Immature natural killer cell (primary cell): ENCODE measurements at regions not wholly inside any gene's neighbourhood (a gene's known extent, or its start where the extent isn't known, plus 50 kb on each side); places are given as distances from the start of the nearest gene placed in this dataset.

Source experiments
- DNase-seq, 3 donors: peaks; one replicate each; pipeline ENCODE4 v3.0.0; 2022; ENCODE audit warnings: mixed read lengths in 1 of 3
- H3K27ac Mint-ChIP-seq, 6 donors: one replicate each; pipeline ENCODE4 v1.8.0; 2020; ENCODE audit warnings: mixed read lengths in 6 of 6, mild to moderate bottlenecking in 5 of 6, inconsistent platforms in 4 of 6, moderate library complexity in 3 of 6
- H3K27me3 Mint-ChIP-seq, 3 donors: one replicate each; pipeline ENCODE4 v1.8.0; 2020 to 2021; ENCODE audit warnings: low read depth in 3 of 3, mild to moderate bottlenecking in 3 of 3, mixed read lengths in 3 of 3, moderate library complexity in 3 of 3, inconsistent platforms in 1 of 3
- H3K36me3 Mint-ChIP-seq, 3 donors: one replicate each; pipeline ENCODE4 v1.8.0; 2020; ENCODE audit warnings: mixed read lengths in 3 of 3, inconsistent platforms in 2 of 3, mild to moderate bottlenecking in 2 of 3
- H3K4me1 Mint-ChIP-seq, 2 donors: one replicate each; pipeline ENCODE4 v1.8.0; 2020; ENCODE audit warnings: inconsistent platforms in 2 of 2, mild to moderate bottlenecking in 2 of 2, mixed read lengths in 2 of 2, moderate library complexity in 1 of 2
- H3K4me3 Mint-ChIP-seq, 5 donors: one replicate each; pipeline ENCODE4 v1.8.0; 2020; ENCODE audit warnings: mild to moderate bottlenecking in 5 of 5, mixed read lengths in 5 of 5, inconsistent platforms in 3 of 5, moderate library complexity in 3 of 5
- H3K9me3 Mint-ChIP-seq, 6 donors: one replicate each; pipeline ENCODE4 v1.8.0; 2020; ENCODE audit warnings: mild to moderate bottlenecking in 6 of 6, mixed read lengths in 6 of 6, inconsistent platforms in 4 of 6, moderate library complexity in 3 of 6

GRCh38 chr1:5424802-5425703, 567.2 kb downstream of the NPHP4 start:
- Mint-ChIP-seq H3K27ac (no peak overlapping the region), H3K36me3 (no peaks in the 10 kb centered on the region), H3K4me3 (no peak overlapping the region), H3K27me3 (peaks cover 6 to 9% (median 8%) of the 10 kb centered on the region in 3 donors), H3K9me3 (no peaks in the 10 kb centered on the region), H3K4me1 (peaks cover 18 to 23% of the 10 kb centered on the region in 2 donors)
- no peak for DNase-seq

GRCh38 chr1:5423109-5423508, 569.1 kb downstream of the NPHP4 start:
- Mint-ChIP-seq H3K36me3 (no peaks in the 10 kb centered on the region), H3K27me3 (peaks cover 5 to 10% (median 6%) of the 10 kb centered on the region in 3 donors), H3K9me3 (no peaks in the 10 kb centered on the region), H3K27ac (peak overlapping the region in 2 of 6 donors; percentile 57 to 60), H3K4me3 (peak overlapping the region in 3 of 5 donors; percentile 53 to 80 (median 53)), H3K4me1 (peaks cover 18 to 23% of the 10 kb centered on the region in 2 donors)
- DNase-seq, result peak in 1 of 3 donors; percentile 40

DNA sequence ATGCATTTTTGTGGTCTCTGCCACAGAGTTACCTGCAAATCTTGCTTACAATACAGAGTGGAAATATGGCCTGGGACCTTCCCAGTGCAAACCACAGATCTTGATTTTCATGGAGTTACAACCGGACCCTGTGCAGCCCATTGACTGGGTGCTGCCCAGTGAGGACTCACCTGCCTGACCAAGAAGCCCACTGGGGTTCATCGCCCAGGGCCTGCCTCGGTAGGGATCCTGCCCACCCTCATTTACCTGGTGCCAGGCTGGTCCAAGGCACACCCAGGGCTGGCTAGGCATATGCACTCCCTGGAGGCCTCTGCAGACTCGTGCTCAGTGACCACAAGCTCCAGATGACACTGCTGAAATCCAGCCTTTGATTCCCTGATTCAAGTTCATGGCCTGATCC, 572.7 kb downstream of the NPHP4 start:
- Mint-ChIP-seq H3K9me3 (no peaks in the 10 kb centered on the region), H3K27ac (no peak overlapping the region), H3K27me3 (peaks cover 1 to 7% (median 6%) of the 10 kb centered on the region in 3 donors), H3K4me3 (no peak overlapping the region), H3K36me3 (no peaks in the 10 kb centered on the region), H3K4me1 (peaks cover 18 to 23% of the 10 kb centered on the region in 2 donors)
- no peak for DNase-seq

DNA sequence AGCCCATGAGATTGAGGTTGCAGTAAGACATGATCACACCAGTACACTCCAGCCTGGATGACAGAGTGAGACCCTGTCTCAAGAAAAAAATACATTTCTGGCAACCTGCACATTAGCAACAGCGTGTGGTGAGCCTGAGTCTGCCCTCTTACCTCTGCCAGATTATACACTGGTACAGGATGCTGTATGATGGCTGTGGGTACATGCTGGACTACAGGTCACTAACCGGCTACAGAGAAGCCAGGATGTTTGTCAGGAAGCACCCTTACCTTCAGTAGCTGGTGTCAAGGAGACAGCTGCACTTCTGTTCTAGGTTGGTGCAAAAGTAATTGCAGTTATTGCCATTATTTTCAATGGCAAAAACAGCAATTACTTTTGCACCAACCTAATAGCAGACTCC, 575.7 kb downstream of the NPHP4 start:
- H3K4me1 Mint-ChIP-seq, result peaks cover 3 to 11% of the 10 kb centered on the region in 2 donors
- peaks cover 1 to 5% (median 5%) of the 10 kb centered on the region in 3 donors for H3K27me3 Mint-ChIP-seq
- no peaks in the 10 kb centered on the region for H3K36me3 Mint-ChIP-seq
- DNase-seq, result no peak
- no peak overlapping the region for H3K4me3 Mint-ChIP-seq
- H3K27ac Mint-ChIP-seq, result no peak overlapping the region
- H3K9me3 Mint-ChIP-seq, result no peaks in the 10 kb centered on the region

GRCh38 chr1:5415606-5416005, 576.6 kb downstream of the NPHP4 start:
- H3K27ac Mint-ChIP-seq, result no peak overlapping the region
- H3K4me1 Mint-ChIP-seq, result peaks cover 9 to 15% of the 10 kb centered on the region in 2 donors
- H3K4me3 Mint-ChIP-seq, result no peak overlapping the region
- peaks cover 1 to 5% (median 3%) of the 10 kb centered on the region in 3 donors for H3K27me3 Mint-ChIP-seq
- no peaks in the 10 kb centered on the region for H3K9me3 Mint-ChIP-seq
- no peak for DNase-seq
- no peaks in the 10 kb centered on the region for H3K36me3 Mint-ChIP-seq

GRCh38 chr1:5410652-5411051, 581.6 kb downstream of the NPHP4 start:
- peaks cover 9 to 15% of the 10 kb centered on the region in 2 donors for H3K4me1 Mint-ChIP-seq
- H3K9me3 Mint-ChIP-seq, result no peaks in the 10 kb centered on the region
- peak overlapping the region in 1 of 6 donors; percentile 77 for H3K27ac Mint-ChIP-seq

DNA sequence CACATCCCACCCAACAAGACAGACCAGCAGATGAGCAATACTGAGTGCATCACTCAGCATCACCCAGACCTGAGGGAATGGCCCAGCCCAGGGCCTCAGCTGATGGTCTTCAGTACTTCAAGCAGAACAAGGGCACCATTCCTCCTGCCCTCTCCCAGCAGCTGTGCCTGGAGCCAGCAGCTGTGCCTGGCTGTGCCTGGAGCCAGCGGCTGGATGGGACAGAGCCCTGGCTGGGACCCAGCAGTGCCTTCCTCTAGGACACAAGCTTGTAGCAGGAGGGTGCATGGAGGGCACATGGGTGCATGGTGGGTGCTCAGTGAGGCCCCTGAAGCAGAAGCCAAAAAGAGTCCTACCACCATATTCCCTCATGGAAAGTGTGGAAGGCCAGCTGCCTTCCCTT, 583.8 kb downstream of the NPHP4 start:
- Mint-ChIP-seq H3K27me3 (peaks cover 0 to 8% (median 6%) of the 10 kb centered on the region in 3 donors), H3K4me3 (no peak overlapping the region), H3K9me3 (peaks cover 0 to 1% (median 0%) of the 10 kb centered on the region in 6 donors), H3K4me1 (peaks cover 9 to 15% of the 10 kb centered on the region in 2 donors), H3K36me3 (no peaks in the 10 kb centered on the region), H3K27ac (no peak overlapping the region)
- no peak for DNase-seq

More at GRCh38 chr1:5410652-5411051, 581.6 kb downstream of the NPHP4 start:
- peaks cover 0 to 9% (median 5%) of the 10 kb centered on the region in 3 donors for H3K27me3 Mint-ChIP-seq
- DNase-seq, result no peak
- no peak overlapping the region for H3K4me3 Mint-ChIP-seq
- no peaks in the 10 kb centered on the region for H3K36me3 Mint-ChIP-seq

DNA sequence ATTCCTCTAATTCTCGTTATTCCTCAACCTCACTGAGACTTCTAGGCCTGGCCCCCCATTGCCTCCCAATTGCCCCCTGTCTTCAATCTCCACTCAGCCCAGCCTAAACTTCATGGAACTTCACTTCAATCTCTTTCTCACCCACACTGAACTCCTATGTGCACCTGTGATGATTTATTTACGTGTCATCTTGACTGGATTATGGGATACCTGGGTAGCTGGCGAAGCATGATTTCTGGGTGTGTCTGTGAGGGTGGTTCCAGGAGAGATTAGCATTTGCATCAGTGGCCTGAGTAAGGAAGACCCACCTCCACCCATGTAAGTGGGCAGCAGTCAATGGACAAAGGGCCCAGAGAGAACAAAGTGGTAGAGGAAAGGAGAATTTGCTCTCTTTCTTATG, 587.0 kb downstream of the NPHP4 start:
- Mint-ChIP-seq H3K4me3 (no peak overlapping the region), H3K36me3 (no peaks in the 10 kb centered on the region), H3K27ac (no peak overlapping the region), H3K4me1 (no peaks in the 10 kb centered on the region), H3K27me3 (peaks cover 0 to 7% (median 6%) of the 10 kb centered on the region in 3 donors), H3K9me3 (peaks cover 0 to 1% (median 0%) of the 10 kb centered on the region in 6 donors)
- no peak for DNase-seq

GRCh38 chr1:5404412-5405203, 587.6 kb downstream of the NPHP4 start:
- no peak overlapping the region for H3K4me3 Mint-ChIP-seq
- no peak for DNase-seq
- no peaks in the 10 kb centered on the region for H3K36me3 Mint-ChIP-seq
- H3K27me3 Mint-ChIP-seq, result peaks cover 0 to 6% (median 5%) of the 10 kb centered on the region in 3 donors
- H3K4me1 Mint-ChIP-seq, result no peaks in the 10 kb centered on the region
- peaks cover 0 to 3% (median 0%) of the 10 kb centered on the region in 6 donors for H3K9me3 Mint-ChIP-seq
- H3K27ac Mint-ChIP-seq, result no peak overlapping the region

- H3K27ac Mint-ChIP-seq, result no peak overlapping the region
- no peaks in the 10 kb centered on the region for H3K4me1 Mint-ChIP-seq
- H3K27me3 Mint-ChIP-seq, result peaks cover 0 to 8% (median 4%) of the 10 kb centered on the region in 3 donors
- DNase-seq, result no peak
- no peak overlapping the region for H3K4me3 Mint-ChIP-seq
- H3K9me3 Mint-ChIP-seq, result peaks cover 0 to 4% (median 0%) of the 10 kb centered on the region in 6 donors
- no peaks in the 10 kb centered on the region for H3K36me3 Mint-ChIP-seq
These were observed 588.3 kb downstream of the NPHP4 start for GRCh38 chr1:5403935-5404334.

DNA sequence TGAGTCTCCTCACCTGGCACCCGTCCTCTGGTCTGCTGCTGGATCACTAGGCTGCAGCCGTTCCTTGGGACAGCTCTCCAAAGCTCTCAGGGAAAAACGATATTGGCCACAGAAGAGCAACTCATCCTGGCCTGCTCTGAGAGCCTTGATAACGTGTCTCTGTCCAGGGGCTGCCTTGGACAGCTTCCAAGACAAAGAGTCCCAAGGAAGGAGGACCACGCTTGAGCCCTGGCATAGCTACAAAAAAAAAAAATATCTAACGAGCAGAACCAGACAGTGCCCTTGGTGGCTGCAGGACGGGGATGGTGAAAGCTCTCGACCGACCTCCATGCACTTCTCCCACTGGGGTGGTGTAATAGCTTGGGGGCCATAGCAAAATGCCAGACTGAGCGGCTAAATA, 589.6 kb downstream of the NPHP4 start:
- Mint-ChIP-seq H3K4me3 (no peak overlapping the region), H3K36me3 (no peaks in the 10 kb centered on the region), H3K27ac (no peak overlapping the region), H3K9me3 (peaks cover 0 to 4% (median 0%) of the 10 kb centered on the region in 6 donors), H3K27me3 (peaks cover 2 to 12% (median 4%) of the 10 kb centered on the region in 3 donors), H3K4me1 (no peaks in the 10 kb centered on the region)
- DNase-seq, result no peak

DNA sequence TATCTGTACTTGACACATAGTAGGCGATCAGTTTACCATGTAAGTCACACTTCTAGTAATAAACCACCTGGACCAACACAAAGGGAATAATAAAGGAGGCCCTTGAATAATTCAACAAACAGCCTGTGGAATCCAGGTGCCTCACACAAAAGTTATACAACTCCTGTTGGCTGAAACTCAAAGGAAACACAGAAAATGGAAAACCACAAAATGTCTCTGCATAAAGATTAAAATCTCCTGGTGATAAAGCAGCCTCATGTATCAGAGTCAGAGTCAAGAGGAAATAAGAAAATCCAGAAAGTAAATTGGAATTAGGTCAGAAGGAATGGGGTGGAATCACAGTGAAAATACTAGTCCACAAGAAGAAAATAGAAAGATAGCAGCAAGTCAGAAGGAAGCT, 592.5 kb downstream of the NPHP4 start:
- H3K4me3 Mint-ChIP-seq, result no peak overlapping the region
- no peaks in the 10 kb centered on the region for H3K4me1 Mint-ChIP-seq
- H3K27ac Mint-ChIP-seq, result no peak overlapping the region

GRCh38 chr1:5396593-5396992, 595.6 kb downstream of the NPHP4 start:
- H3K9me3 Mint-ChIP-seq, result peaks cover 0 to 6% (median 0%) of the 10 kb centered on the region in 6 donors
- H3K27me3 Mint-ChIP-seq, result peaks cover 0 to 7% (median 5%) of the 10 kb centered on the region in 3 donors
- H3K4me1 Mint-ChIP-seq, result no peaks in the 10 kb centered on the region
- no peaks in the 10 kb centered on the region for H3K36me3 Mint-ChIP-seq
- no peak overlapping the region for H3K4me3 Mint-ChIP-seq
- no peak overlapping the region for H3K27ac Mint-ChIP-seq
- DNase-seq, result no peak

More for the DNA sequence above, 592.5 kb downstream of the NPHP4 start:
- no peaks in the 10 kb centered on the region for H3K36me3 Mint-ChIP-seq
- DNase-seq, result no peak
- peaks cover 0 to 3% (median 0%) of the 10 kb centered on the region in 6 donors for H3K9me3 Mint-ChIP-seq
- peaks cover 2 to 7% (median 4%) of the 10 kb centered on the region in 3 donors for H3K27me3 Mint-ChIP-seq

DNA sequence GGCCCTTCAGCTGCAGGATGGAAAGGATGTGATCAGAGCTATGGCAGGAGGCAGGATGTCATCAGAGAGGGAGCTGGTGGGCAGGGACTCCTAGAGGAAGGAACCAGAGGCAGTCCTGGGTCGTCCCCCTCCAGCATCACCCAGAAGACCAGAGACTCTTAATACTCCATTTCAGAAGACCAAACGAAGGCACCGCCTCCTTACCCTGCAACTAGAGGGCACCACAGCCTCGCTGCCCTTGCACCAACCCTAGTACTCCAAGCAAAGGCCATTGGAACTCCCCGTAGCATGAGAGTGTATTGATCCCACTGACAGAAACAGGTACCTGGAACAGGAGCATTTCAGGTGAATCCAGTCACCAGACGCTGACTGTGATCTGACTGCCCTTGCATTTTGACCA, 598.1 kb downstream of the NPHP4 start:
- no peak overlapping the region for H3K27ac Mint-ChIP-seq
- no peak for DNase-seq
- peaks cover 0 to 9% of the 10 kb centered on the region in 2 donors for H3K4me1 Mint-ChIP-seq

More for the DNA sequence above, 598.1 kb downstream of the NPHP4 start:
- peaks cover 0 to 4% (median 0%) of the 10 kb centered on the region in 6 donors for H3K9me3 Mint-ChIP-seq
- H3K27me3 Mint-ChIP-seq, result peaks cover 0 to 6% (median 5%) of the 10 kb centered on the region in 3 donors
- H3K4me3 Mint-ChIP-seq, result no peak overlapping the region
- H3K36me3 Mint-ChIP-seq, result no peaks in the 10 kb centered on the region
